ENCODE measurements at regions not wholly inside any gene's neighbourhood (a gene's known extent, or its start where the extent isn't known, plus 50 kb on each side); places are given as distances from the start of the nearest gene placed in this dataset.

DNA sequence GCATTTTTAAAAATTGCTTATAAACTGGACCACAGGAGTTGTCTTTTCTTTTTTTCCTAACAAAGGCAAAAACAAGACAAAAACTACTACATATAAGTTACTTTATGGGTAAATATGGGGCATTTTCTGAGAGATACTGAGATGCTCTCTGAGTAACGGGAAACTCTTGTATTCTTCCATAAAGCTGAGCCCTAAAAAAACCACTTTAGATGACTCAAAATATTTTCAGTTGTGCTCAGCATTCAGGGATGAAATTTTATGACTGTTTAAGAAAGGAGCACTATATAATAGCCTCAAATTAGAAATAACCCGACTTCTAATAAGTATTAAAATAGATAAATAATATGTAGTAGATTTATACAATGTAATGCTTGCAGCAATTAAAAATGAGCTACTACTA is 644.5 kb downstream of the KCTD16 start:
- Histone ChIP-seq H4K20me1 (ENCODE audit: insufficient read depth, low read length) (no peaks in the 10 kb centered on the region), H3K36me3 (ENCODE audit: insufficient read depth, low read length) (no peaks in the 10 kb centered on the region), H3K4me1 (ENCODE audit: insufficient read depth, low read length) (no peaks in the 10 kb centered on the region), H3K9me3 (ENCODE audit: insufficient read depth, low read length, severe bottlenecking) (no peaks in the 10 kb centered on the region), H3K79me2 (ENCODE audit: insufficient read depth, low read length) (no peaks in the 10 kb centered on the region), H3K27me3 (ENCODE audit: insufficient read depth, low read length, poor library complexity) (no peaks in the 10 kb centered on the region), H3K4me2 (ENCODE audit: insufficient read depth, low read length) (no peak overlapping the region), H3K27ac (ENCODE audit: low read length) (no peak overlapping the region), H3K4me3 (ENCODE audit: low read depth in 1 of 2, low read length in 2 of 2) (no peak overlapping the region), H3K9ac (ENCODE audit: low read depth, low read length) (no peak overlapping the region), H2AFZ (ENCODE audit: low read depth, low read length) (no peak overlapping the region)
- ATAC-seq (ENCODE audit: insufficient read depth, low read depth) (no peak), DNase-seq (no peak)
- TF ChIP-seq, protein P1, sequence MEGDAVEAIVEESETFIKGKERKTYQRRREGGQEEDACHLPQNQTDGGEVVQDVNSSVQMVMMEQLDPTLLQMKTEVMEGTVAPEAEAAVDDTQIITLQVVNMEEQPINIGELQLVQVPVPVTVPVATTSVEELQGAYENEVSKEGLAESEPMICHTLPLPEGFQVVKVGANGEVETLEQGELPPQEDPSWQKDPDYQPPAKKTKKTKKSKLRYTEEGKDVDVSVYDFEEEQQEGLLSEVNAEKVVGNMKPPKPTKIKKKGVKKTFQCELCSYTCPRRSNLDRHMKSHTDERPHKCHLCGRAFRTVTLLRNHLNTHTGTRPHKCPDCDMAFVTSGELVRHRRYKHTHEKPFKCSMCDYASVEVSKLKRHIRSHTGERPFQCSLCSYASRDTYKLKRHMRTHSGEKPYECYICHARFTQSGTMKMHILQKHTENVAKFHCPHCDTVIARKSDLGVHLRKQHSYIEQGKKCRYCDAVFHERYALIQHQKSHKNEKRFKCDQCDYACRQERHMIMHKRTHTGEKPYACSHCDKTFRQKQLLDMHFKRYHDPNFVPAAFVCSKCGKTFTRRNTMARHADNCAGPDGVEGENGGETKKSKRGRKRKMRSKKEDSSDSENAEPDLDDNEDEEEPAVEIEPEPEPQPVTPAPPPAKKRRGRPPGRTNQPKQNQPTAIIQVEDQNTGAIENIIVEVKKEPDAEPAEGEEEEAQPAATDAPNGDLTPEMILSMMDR (IDR thresholded peaks at IDR 0.05; ENCODE audit: borderline replicate concordance, extremely low read depth, low read length, poor library complexity, severe bottlenecking), result no peak
- no peak for TF ChIP-seq EZH2 (IDR thresholded peaks at IDR 0.05; ENCODE audit: borderline replicate concordance, low read depth, low read length, severe bottlenecking)

DNA sequence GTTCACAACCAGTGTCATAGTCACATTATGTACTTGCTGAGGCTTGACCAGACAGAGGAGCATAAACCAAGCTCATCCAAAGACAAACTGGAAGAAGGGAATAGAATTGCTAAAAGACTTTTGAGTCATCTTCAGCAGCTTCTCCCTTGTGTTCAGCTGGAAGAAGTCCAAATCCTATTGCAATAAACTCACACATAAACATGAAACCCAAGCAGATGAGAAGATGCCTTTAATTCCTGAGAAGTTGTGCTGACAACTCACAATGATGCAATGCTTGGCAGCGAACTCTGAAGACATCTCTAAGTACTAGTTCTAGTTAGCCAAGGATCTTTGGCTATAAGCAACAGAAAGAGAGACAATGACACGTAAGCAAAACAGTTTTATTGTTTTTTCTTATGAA is 642.1 kb downstream of the KCTD16 start:
- Histone ChIP-seq H3K9me3 (ENCODE audit: insufficient read depth, low read length, severe bottlenecking) (no peaks in the 10 kb centered on the region), H3K36me3 (ENCODE audit: insufficient read depth, low read length) (no peaks in the 10 kb centered on the region), H4K20me1 (ENCODE audit: insufficient read depth, low read length) (no peaks in the 10 kb centered on the region), H3K4me1 (ENCODE audit: insufficient read depth, low read length) (no peaks in the 10 kb centered on the region), H2AFZ (ENCODE audit: low read depth, low read length) (no peak overlapping the region), H3K4me2 (ENCODE audit: insufficient read depth, low read length) (no peak overlapping the region), H3K79me2 (ENCODE audit: insufficient read depth, low read length) (no peaks in the 10 kb centered on the region), H3K4me3 (ENCODE audit: low read depth in 1 of 2, low read length in 2 of 2) (no peak overlapping the region), H3K9ac (ENCODE audit: low read depth, low read length) (no peak overlapping the region), H3K27ac (ENCODE audit: low read length) (no peak overlapping the region), H3K27me3 (ENCODE audit: insufficient read depth, low read length, poor library complexity) (no peaks in the 10 kb centered on the region)
- DNase-seq (no peak), ATAC-seq (ENCODE audit: insufficient read depth, low read depth) (no peak)
- no peak for TF ChIP-seq EZH2 (IDR thresholded peaks at IDR 0.05; ENCODE audit: borderline replicate concordance, low read depth, low read length, severe bottlenecking)
- TF ChIP-seq, protein P1 (IDR thresholded peaks at IDR 0.05; ENCODE audit: borderline replicate concordance, extremely low read depth, low read length, poor library complexity, severe bottlenecking), result no peak

DNA sequence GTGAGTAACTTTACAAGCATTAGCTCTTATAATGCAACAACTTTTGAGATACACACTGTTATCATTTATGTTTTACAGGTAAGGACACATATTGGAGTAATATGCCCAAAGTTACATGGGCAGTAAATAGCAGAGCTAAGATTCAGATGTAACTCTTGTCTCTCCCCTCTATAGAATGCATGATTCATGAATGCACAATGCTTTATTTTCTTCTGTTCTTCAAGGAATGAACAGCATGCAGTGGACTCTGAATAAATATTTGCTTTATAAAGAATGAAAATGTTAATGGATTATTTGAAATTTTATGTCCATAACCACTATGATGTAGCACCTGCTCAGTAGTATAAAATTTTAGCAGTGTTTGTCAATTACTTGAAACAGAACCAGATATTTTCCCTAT is 629.5 kb downstream of the KCTD16 start:
- no peak for ATAC-seq (ENCODE audit: insufficient read depth, low read depth)
- Histone ChIP-seq H4K20me1 (ENCODE audit: insufficient read depth, low read length) (no peaks in the 10 kb centered on the region), H3K27ac (ENCODE audit: low read length) (no peak overlapping the region), H2AFZ (ENCODE audit: low read depth, low read length) (no peak overlapping the region), H3K9me3 (ENCODE audit: insufficient read depth, low read length, severe bottlenecking) (no peaks in the 10 kb centered on the region), H3K9ac (ENCODE audit: low read depth, low read length) (no peak overlapping the region), H3K4me2 (ENCODE audit: insufficient read depth, low read length) (no peak overlapping the region), H3K36me3 (ENCODE audit: insufficient read depth, low read length) (no peaks in the 10 kb centered on the region), H3K27me3 (ENCODE audit: insufficient read depth, low read length, poor library complexity) (no peaks in the 10 kb centered on the region), H3K4me1 (ENCODE audit: insufficient read depth, low read length) (no peaks in the 10 kb centered on the region), H3K4me3 (ENCODE audit: low read depth in 1 of 2, low read length in 2 of 2) (no peak overlapping the region), H3K79me2 (ENCODE audit: insufficient read depth, low read length) (no peaks in the 10 kb centered on the region)
- DNase-seq, result no peak
- TF ChIP-seq, protein P1 (IDR thresholded peaks at IDR 0.05; ENCODE audit: borderline replicate concordance, extremely low read depth, low read length, poor library complexity, severe bottlenecking), result no peak
- TF ChIP-seq EZH2 (IDR thresholded peaks at IDR 0.05; ENCODE audit: borderline replicate concordance, low read depth, low read length, severe bottlenecking), result no peak

DNA sequence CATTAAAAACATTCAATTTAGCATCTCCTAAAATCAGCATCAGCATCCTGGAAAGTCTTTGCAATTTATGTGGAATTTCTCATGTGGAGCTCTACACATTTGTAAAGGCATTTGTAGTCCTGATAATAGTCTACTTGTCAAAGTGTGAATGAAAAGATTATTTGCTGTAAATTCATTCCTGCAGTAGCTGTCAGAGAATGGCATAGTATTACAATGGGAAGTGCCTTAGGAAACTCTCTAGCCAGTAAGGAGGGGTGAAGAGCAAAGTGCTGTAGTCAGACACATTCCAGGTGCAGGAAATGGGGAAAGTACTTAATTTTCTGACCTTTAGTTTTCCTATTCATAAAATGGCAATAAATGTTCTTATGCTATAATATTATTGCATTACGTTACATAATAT is 627.9 kb downstream of the KCTD16 start:
- no peak for DNase-seq
- no peak overlapping the region for H3K9ac ChIP-seq (ENCODE audit: low read depth, low read length)
- H2AFZ ChIP-seq (ENCODE audit: low read depth, low read length), result no peak overlapping the region
- no peak overlapping the region for H3K4me3 ChIP-seq (ENCODE audit: low read depth in 1 of 2, low read length in 2 of 2)
- no peaks in the 10 kb centered on the region for H4K20me1 ChIP-seq (ENCODE audit: insufficient read depth, low read length)
- no peak overlapping the region for H3K4me2 ChIP-seq (ENCODE audit: insufficient read depth, low read length)
- H3K27me3 ChIP-seq (ENCODE audit: insufficient read depth, low read length, poor library complexity), result no peaks in the 10 kb centered on the region
- no peaks in the 10 kb centered on the region for H3K4me1 ChIP-seq (ENCODE audit: insufficient read depth, low read length)
- no peaks in the 10 kb centered on the region for H3K36me3 ChIP-seq (ENCODE audit: insufficient read depth, low read length)
- no peaks in the 10 kb centered on the region for H3K79me2 ChIP-seq (ENCODE audit: insufficient read depth, low read length)
- ATAC-seq (ENCODE audit: insufficient read depth, low read depth), result no peak
- no peaks in the 10 kb centered on the region for H3K9me3 ChIP-seq (ENCODE audit: insufficient read depth, low read length, severe bottlenecking)
- no peak for TF ChIP-seq EZH2 (IDR thresholded peaks at IDR 0.05; ENCODE audit: borderline replicate concordance, low read depth, low read length, severe bottlenecking)
- TF ChIP-seq, protein P1 (IDR thresholded peaks at IDR 0.05; ENCODE audit: borderline replicate concordance, extremely low read depth, low read length, poor library complexity, severe bottlenecking), result no peak
- no peak overlapping the region for H3K27ac ChIP-seq (ENCODE audit: low read length)
